ENCODE measurements at regions not wholly inside any gene's neighbourhood (a gene's known extent, or its start where the extent isn't known, plus 50 kb on each side); places are given as distances from the start of the nearest gene placed in this dataset.

DNA sequence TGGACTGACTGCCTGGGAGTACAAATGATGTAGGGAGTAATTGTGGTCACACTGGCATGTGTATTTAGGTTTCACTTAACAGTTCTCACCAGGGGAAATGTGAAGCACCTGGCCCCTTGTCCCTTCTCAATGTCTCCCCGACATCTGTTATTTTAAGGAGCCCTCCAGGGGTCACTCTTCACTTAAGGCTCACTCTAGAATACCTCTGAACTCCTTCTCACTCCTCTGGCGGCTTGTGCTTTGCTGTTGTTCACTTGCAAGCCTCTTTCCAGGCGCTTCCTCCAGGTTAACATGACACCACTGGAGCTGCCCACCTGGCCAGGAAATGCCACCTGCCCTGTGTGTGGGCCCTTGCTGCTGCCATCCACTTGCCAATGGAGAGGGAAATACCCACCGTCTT, 56.5 kb upstream of the GZMB start:
- DNase-seq = no peak
- Histone ChIP-seq H3K4me1 (ENCODE audit: control insufficient read depth, insufficient read depth, low read length) (no peaks in the 10 kb centered on the region), H3K27me3 (ENCODE audit: control insufficient read depth, insufficient read depth, low read length) (no peaks in the 10 kb centered on the region), H2AK9ac (replicated peaks; ENCODE audit: low read depth, low read length, poor library complexity) (no peak overlapping the region), H3K9me1 (ENCODE audit: insufficient read depth, low read length) (no peaks in the 10 kb centered on the region), H4K5ac (ENCODE audit: low read depth, low read length) (no peak overlapping the region), H4K8ac (ENCODE audit: low read depth in 2 of 2, low read length in 2 of 2) (no peak overlapping the region), H3K27ac (ENCODE audit: insufficient read depth, low read length) (no peak overlapping the region), H3K23ac (ENCODE audit: low read depth, low read length) (no peak overlapping the region), H2BK15ac (ENCODE audit: low read depth, low read length) (no peak overlapping the region), H3K18ac (ENCODE audit: low read depth, low read length) (no peak overlapping the region), H2AK5ac (ENCODE audit: low read depth, low read length) (no peak overlapping the region), H2BK120ac (ENCODE audit: low read depth, low read length) (no peak overlapping the region), H3K79me1 (ENCODE audit: low read depth in 1 of 2, low read length in 2 of 2) (no peaks in the 10 kb centered on the region), H3K56ac (ENCODE audit: extremely low read depth, insufficient read depth, low read length) (no peak overlapping the region), H3K9ac (ENCODE audit: low read depth, low read length) (no peak overlapping the region), H2BK20ac (ENCODE audit: low read depth, low read length) (no peak overlapping the region), H3K9me3 (ENCODE audit: control insufficient read depth, insufficient read depth, low read length) (no peaks in the 10 kb centered on the region), H3K4ac (ENCODE audit: low read depth, low read length) (no peak overlapping the region), H3K4me2 (ENCODE audit: low read depth, low read length) (no peak overlapping the region), H3K36me3 (ENCODE audit: control insufficient read depth, insufficient read depth, low read length) (no peaks in the 10 kb centered on the region), H3K4me3 (ENCODE audit: insufficient read depth, low read depth, low read length) (no peak overlapping the region), H4K20me1 (ENCODE audit: insufficient read depth, low read length) (no peaks in the 10 kb centered on the region), H3K14ac (replicated peaks; ENCODE audit: low read depth, low read length) (no peak overlapping the region), H4K91ac (ENCODE audit: insufficient read depth, low read depth, low read length) (no peak overlapping the region), H2BK5ac (ENCODE audit: low read depth, low read length, poor library complexity, severe bottlenecking) (no peak overlapping the region), H2AFZ (replicated peaks; ENCODE audit: low read length, poor library complexity) (no peak overlapping the region)
- dilution Hi-C loops (cut with HindIII; ENCODE audit: low sequenced_read_pairs, unreplicated experiment) (no loop called here), in situ Hi-C loops (cut with MboI; ENCODE audit: low sequenced_read_pairs) (no loop called here), intact Hi-C loops (cut with micrococcal nuclease) (no loop called here)
- WGBS, 2 experiments (ENCODE audit: extremely low coverage in 2 of 2, insufficient read length in 1 of 2) = 0% methylated on average over 1 of the region's 4 CpGs; no CpG with 5 or more reads in 1 of the 2 experiments
- ChIA-PET POLR2A (ENCODE audit: unreplicated experiment) (no interaction called here), CTCF (interaction anchor here (0.8 kb wide), 1 partner anchor 11 kb away, joined by 3 read pairs; no protein-coding TSS in a partner anchor)
- ATAC-seq (ENCODE audit: low read depth) = no peak
- no TSS peak for BruUV-seq (replicated peaks)
- TF ChIP-seq RFX5 (IDR thresholded peaks at IDR 0.05; ENCODE audit: low read depth, low read length) = no peak
- TF ChIP-seq, protein P1, sequence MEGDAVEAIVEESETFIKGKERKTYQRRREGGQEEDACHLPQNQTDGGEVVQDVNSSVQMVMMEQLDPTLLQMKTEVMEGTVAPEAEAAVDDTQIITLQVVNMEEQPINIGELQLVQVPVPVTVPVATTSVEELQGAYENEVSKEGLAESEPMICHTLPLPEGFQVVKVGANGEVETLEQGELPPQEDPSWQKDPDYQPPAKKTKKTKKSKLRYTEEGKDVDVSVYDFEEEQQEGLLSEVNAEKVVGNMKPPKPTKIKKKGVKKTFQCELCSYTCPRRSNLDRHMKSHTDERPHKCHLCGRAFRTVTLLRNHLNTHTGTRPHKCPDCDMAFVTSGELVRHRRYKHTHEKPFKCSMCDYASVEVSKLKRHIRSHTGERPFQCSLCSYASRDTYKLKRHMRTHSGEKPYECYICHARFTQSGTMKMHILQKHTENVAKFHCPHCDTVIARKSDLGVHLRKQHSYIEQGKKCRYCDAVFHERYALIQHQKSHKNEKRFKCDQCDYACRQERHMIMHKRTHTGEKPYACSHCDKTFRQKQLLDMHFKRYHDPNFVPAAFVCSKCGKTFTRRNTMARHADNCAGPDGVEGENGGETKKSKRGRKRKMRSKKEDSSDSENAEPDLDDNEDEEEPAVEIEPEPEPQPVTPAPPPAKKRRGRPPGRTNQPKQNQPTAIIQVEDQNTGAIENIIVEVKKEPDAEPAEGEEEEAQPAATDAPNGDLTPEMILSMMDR (conservative IDR thresholded peaks at IDR 0.05; ENCODE audit: low read depth, low read length) = no peak
- TF ChIP-seq, protein P2, sequence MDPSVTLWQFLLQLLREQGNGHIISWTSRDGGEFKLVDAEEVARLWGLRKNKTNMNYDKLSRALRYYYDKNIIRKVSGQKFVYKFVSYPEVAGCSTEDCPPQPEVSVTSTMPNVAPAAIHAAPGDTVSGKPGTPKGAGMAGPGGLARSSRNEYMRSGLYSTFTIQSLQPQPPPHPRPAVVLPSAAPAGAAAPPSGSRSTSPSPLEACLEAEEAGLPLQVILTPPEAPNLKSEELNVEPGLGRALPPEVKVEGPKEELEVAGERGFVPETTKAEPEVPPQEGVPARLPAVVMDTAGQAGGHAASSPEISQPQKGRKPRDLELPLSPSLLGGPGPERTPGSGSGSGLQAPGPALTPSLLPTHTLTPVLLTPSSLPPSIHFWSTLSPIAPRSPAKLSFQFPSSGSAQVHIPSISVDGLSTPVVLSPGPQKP (IDR thresholded peaks at IDR 0.05; ENCODE audit: borderline replicate concordance, low read depth, low read length) = no peak

Measured in IMR-90 (cell line).